OCI-M2 (cell line): ENCODE measurements at regions not wholly inside any gene's neighbourhood (a gene's known extent, or its start where the extent isn't known, plus 50 kb on each side); places are given as distances from the start of the nearest gene placed in this dataset.
"Not testable (repeated sequence)": the region's sequence is repeated elsewhere in the genome, so short reads cannot be mapped to it uniquely, and the experiment has no call there.

Experiments
- DNase-seq: peaks from one replicate; lab custom pipeline; 2025; ENCODE audit not compliant: unreplicated experiment; lab: John Stamatoyannopoulos, UW

DNA sequence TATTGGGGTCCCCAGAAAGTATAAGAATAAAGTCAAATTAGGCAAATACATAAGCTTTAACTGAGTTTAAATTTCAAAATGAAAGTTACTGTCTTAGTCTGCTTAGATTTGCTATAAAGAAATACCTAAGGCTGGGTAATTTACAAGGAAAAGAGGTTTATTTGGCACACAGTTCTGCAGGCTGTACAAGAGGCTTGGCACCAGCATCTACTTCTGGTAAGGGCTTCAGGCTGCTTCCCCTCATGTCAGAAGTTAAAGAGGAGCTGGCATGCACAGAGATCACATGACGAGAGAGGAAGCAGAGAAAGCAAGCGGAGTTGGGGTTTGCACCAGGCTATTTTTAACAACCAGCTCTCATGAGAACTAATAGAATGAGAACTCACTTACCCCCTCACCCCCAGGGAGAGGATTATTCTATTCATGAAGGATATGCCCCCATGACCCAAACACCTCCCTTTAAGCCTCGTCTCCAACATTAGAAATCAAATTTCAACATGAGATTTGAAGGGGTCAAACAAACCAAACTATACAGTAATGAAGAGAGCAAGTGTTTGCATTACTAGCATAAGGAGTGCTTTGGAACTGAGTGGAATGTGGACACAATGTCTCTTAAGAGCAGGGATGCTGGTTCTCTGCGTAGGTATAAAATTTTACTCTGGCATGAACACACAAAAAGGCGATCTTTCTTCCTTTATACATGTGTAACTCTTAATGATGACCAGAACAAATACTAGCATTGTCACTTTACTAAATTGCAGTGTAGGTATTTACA, 292.8 kb upstream of the PMFBP1 start:
- DNase-seq = no peak

DNA sequence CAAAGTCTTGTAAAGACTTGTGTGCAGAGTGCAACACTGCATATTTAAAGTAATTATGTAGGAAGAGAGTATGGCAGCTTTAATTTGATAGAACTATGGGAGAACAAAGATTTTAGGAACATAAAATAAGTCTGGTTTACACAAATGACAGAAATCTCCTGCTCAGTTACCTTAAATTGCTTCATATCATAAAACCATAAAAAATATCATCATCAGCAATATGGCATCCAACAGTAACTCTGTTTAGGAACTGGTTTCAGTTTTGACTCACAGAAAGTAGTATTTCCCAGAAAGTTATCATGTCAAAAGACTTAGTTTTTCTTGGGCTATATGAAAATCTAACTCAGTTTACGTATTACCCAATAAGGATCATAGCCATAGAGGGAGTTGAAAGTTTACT, 292.1 kb upstream of the PMFBP1 start:
- no peak for DNase-seq

DNA sequence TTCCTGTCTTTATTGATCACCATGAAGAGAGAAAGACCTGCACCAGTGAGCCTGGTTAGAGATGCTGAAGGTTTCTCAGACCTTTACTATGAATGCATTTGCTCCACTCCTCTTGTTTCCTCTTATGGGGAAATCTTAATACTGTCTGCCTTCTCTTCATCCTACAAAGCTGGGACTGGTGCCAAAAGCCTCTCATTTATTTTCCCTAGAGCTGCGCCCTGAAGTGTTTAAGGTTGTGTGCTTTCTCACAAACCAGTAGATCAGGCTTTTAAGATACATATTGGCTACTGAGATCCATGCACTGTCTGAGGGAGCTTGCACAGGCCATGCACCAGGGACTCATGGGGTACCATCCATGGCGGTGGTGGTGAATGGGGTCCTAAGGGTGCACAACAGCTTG, 286.1 kb upstream of the PMFBP1 start:
- no peak for DNase-seq

DNA sequence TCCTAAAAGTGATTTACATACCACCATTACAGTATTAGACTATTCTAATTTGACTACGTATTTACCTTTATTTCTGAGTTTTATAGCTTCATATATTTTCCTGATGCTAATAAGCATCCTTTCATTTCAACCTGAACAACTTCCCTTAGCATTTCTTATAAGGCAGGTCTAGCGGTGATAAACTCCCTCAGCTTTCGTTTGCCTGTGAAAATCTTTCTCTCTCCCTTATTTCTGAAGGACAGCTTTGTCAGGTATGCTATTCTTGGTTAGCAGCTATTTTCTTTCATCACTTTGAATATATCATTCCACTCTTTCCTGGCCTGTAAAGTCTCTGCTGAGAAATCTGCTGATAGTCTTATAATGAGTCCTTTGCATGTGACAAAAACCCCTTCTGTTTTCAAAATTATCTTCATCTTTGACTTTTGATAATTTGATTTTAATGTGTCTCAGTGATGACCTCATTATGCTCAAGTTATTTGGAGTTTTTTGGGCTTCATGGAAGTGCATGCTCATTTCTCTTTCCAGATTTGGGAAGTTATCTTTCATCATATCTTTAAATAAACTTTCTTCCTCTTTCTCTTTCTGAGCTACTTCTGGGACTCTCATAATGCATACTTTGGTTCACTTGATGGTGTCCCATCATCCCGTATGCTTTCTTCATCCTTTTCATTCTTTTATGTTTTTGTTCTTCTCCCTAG, 285.4 kb upstream of the PMFBP1 start:
- no peak for DNase-seq

DNA sequence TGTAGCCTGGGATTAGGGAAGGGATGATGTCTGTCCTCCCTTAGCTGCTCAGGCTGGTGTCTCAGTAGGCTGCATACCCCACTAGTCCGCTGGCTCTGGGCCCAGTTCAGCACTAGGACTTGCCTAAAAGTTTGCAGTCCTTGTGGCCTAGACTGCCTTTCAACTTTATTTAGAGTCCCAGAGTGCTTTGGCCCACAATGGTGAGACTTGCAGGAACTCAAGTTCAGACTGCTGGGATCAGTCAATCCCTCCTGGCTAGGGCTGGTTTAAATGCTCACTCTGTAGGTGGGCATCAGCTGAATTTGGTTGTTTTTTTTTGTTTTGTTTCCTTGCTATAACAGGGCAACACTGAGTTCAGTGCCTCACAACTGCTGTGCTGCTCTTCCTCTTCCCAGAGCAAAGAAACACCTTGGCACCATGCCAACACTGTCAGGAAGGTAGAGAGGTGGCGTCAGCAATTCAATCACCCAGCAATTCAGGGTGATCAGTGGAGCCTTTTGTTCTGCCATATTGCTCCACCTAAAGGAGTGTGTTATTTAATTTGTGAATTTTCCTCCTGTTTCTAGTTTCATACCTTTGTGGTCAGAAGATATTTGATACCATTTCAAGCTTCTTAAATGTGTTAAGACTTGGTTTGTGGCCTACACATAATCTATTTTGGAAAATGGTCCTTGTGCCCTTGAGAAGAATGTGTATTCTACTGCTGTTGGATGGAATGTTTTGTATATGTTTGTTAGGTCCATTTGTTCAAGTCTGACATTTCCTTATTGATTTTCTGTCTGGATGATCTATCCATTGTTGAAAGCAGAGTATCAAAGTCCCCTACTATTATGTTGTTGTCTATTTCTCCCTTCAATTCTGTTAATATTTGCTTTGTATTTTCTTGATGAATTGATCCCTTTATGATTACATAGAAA, 284.0 kb upstream of the PMFBP1 start:
- DNase-seq = no peak

DNA sequence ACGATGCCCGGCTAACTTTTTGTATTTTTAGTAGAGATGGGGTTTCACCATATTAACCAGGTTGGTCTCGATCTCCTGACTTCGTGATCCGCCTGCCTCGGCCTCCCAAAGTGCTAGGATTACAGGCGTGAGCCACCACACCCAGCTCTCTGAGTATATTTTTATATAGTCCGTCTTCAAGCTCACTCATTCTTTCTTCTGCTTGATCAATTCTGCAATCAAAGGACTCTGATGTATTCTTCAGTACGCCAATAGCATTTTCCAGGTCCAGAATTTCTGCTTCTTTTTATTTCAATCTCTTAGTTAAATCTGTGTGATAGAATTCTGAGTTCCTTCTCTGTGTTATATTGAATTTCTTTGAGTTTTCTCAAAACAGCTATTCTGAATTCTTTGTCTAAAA, 281.9 kb upstream of the PMFBP1 start:
- DNase-seq = not testable (repeated sequence)

DNA sequence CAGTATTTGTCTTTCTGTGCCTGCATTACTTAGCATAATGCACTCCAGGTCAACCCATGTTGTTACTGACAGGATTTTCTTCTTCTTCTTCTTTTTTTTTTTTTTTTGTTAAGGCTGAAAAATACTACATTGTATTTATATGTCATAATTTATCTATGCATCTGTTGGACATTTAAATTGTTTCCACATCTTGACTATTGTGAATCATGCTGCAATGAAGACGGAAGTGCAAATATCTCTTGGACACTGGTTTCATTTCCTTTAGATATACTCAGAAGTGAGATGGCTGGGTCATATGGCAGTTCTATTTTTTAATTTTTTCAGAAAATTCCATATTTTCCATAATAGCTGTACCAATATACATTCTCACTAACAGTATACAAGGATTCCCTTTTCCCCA, 272.7 kb upstream of the PMFBP1 start:
- no peak for DNase-seq

DNA sequence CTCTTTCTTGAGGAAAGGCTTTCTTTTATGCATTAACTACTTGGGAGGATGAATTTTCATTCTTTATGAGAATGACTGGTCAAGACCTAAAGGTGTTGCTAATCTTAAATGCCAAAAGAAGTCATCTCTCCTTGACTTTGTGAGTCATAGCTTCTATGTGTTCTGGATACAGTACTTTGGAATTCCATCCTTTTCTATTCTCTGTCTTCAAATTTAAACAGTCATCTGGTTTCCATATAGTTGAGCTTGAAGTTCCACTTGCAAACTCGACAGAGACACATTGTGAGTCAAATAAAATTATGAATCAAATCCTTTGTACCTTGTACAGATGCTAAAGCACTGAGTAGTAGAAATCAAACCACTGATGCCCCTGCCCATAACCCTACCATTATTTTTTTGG, 271.9 kb upstream of the PMFBP1 start:
- DNase-seq = no peak

DNA sequence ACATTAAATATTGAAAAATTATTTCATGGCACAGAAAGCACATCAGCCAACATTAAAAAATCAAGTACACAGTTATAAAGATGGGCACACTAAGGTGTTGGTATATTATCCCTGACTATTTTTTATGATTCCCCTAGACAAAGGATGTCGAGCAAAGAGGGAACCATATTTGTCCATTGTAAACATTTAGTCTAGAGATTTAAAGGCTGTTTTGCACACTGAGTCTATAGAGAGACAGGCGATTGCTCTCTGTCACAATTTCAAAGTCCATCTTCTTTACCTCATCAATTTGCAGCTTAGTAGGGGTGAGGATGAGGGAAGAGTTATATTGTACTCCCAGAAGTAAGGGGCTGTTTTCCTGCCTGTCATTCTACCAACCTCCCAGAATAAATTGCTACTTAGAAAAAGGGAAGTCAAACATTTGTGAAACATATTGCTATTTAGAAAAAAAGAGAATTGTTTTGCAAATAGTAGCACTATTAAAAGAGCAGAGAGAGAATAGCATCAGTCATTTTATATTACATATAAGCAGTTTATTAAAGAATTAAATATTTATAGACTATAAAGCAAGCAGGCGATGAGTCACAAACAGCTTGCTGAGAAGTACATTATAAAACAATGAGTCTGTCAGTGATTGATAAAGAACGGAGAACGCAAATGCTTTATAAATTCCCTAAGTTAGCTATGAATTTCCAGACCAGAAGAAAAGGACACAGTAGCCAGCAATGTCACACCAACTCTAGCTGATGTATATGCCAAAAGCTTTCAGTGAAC, 270.6 kb upstream of the PMFBP1 start:
- DNase-seq = no peak

DNA sequence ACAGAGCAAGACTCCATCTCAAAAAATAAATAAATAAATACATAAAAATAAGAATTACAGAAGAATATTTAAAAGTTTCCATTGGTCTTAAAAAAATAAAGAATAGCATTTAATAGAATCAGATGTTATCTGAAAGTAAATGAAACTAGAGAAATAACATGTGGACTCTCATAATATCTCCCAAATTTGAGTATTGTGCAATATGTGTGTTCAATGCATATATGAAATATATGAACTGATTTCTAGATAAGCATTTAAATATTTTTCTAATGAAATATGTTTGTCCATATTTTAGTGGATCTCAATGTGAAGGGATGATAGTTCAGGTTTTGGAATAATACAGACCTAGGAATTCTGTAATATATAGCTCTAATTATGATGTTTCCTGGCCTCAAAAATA, 265.9 kb upstream of the PMFBP1 start:
- DNase-seq = no peak

DNA sequence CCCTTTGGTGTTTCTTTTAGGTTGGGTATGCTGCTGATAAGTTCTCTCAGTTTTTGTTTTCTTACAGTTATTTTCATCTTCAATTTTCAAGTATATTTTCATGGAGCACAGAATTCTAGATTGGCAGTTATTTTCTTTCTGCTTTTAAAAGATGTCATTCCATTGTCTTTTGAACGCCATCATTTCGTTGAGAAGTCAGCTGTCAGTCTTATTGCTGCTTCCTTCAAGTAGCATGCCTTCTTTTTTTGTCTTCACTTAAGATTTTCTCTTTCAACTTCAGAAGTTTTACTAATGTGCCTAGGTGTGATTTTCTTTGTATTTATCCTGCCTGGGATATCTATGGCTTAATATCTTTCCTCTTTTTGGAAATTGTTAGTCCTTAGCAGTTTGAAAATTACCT, 262.2 kb upstream of the PMFBP1 start:
- no peak for DNase-seq

DNA sequence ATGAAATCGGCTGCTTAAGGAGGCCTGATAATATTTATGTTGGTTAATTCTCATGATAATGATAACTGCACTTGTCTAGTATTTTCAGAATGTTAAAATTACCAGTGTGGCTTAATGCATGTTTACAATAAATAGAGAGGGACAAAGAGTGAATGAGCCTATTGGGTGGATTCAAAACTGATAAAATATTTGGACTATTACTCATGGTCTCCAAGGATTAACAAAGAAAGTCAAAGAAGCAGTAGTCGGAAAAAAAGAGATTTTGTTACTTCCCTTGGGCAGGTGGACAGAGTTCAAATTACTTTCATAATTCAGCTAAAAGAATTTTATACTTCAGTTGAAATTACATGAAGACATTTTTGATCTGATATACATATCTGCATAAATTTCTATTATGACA, 258.2 kb upstream of the PMFBP1 start:
- no peak for DNase-seq

DNA sequence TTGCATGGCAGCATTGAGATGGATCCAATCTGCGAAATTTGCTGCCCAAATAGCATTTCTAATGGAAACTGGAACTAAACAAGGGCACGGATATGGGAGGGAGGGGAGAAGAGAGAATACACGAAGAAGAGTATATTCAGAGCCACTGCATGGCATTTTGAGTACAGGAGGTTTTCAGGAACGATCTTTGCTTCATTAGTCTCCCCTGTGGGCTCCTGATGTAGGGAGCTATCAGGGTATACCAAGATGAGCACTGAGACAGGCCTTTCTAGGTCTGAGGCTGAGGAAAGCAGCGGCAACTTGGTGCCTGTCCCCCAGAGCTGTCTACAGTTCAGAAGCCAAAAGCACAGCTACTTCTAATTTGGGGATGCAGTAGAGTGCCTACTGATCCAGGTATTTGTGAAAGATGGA, 257.7 kb upstream of the PMFBP1 start:
- no peak for DNase-seq

DNA sequence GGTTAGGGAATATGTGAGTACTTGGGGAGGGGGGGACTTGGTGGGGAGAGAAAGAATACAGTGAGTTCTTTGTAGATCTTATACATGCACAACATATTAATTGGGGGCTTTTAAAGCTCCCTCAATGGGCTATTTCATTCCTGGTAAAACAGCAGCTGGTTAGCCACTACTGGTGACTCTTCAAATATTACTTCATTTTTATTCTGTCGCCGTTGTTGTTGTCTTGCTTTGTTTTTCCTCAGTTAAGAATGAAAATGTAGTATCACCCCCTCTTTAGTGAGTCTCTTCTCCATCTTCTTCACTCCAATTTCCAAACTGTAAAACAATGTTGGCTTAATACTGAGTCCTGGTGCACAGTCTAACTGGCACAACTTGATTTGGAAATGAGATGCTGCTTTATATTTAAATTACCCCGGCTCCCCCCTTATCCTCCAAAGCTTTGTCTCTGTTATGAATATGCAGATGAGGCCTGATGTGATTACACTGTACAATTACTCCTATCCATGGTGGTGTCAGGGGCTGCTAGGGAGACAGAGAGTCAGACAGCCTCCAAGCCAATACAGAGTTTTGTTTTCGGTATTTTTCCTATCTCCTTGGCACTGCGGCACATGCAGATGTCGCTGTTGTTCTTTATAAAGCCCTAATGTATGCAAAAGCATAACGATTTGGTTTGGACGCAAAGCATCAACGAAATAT, 256.9 kb upstream of the PMFBP1 start:
- DNase-seq = no peak

DNA sequence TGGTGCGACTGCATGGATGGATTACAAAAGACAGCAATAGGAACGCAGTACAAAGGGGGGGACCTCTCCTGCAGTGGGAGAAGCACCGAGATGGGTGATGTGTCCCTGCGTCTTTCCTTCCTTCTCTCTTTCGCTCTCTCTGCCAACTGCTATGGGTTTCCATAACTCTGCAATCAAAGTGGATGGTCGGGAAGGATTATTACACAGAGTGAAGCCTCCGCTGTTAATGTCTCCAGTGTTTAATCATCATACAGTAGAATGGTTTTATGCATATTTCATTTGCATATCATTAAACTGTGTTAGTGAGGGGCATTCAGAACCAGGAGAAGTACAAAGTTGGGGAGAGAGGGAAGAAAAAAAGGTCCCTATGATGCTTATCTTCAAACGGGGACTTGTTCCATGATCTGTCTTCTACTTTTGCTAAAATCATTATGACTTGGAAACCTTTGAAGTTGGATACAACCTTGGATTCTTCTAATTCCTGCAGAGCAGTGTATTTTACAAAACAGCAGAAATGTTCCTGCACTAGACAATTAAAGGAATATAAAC, 255.9 kb upstream of the PMFBP1 start:
- DNase-seq = no peak

DNA sequence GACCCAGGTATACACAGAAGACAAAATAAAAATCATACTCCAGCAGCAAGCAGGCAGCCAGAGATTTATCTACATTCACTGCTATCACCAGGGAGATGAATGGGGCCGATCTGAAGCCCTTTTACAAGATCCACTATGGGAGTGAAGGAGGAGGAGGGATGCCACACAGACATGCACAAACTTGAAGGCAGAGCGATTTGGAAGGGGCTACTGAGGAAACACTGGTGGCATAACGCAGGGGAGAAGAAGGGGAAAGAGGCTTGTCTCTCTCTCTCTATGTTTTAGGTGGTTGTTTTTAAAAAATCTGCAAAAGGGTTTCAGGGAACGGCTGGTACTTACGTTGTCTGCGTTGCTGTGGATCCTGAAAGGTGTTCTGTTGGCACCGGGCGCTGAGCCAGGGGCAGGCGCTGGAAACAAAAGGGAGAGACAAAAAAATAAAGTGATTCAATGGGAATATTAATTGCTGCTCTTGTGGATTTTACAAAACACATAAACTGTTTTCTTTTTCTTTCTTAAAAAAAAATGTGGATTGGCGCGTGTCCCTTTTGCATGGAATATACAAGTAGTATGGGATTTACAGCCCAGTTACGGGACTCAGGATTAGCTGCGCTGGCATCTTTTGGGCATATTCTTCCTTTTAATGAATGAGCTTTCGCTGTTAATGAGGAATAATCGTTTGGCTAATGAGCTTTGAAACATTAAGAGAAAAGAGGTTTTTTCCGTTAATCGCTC, 255.3 kb upstream of the PMFBP1 start:
- no peak for DNase-seq

DNA sequence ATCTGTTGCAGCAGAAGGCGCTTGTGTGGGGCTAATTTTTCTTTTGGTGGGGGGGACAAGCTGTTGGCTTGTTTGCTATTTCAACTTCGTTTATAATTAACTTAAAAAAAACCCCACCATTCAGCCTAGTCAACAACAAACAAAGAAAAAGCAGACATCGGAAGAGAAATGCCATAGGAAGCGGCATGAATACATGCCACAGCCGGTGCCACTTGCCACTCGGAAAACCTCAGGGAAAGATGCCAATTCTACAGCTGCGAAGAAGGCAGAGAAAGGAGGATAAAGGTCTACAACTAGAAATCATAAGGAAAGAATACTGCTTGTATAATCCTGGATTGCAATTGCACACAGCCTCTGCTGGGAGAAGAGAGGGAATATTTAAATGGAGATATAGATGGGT, 254.4 kb upstream of the PMFBP1 start:
- no peak for DNase-seq

DNA sequence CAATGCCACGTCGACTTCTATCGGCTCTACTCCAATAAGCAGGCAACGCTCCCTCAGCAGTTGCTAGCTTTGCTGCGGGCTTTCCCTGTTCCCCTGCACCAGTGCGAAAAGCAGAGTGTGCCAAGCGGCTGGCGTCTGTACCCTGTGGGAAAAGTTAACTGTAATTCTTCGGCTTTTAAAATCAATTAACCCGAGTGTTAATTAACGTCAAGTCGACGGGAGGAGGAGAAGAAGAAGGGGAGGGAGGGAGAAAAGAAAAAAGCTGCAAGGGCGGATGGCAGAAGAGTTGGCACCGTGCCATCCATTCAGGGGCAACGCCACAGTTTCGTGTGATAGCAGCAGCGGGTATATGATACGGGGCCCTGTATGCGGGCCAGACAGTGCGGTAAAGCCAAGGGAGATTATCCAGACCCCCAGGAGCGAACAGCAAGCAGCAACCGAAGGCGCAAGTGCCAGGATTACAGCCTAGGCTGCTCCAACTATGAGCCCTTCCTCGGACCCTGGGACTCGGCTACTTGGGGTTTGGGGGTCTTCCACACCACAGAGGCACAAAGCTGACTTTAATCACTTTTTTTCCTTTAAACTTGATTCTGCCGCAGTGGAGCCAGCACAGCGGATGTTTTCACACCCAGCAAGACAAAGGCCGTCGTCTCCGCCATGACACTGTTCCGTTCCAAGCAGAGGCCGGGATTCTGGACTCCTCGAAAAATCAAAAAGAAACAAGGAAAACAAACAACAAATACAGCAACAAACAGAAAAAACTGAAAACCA, 253.8 kb upstream of the PMFBP1 start:
- no peak for DNase-seq

DNA sequence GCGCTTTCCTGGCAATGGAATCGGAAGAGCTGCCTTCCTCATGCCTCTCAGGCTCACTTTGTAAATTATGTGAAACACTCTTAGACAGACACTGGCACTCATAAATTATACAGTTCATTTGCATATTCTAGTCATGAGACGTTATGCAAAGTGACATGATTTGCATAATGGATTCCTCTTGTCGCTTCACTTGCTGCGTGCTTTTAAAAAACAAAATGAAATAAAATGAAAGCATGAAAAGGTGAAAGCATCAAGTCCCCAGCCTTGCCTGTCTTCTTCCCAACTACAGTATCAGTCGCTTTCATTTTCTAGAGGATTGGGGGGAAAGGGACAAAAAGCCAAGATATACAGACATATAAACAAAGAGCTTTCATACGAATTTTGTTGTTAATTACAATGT, 252.8 kb upstream of the PMFBP1 start:
- no peak for DNase-seq
